ENCODE measurements at regions not wholly inside any gene's neighbourhood (a gene's known extent, or its start where the extent isn't known, plus 50 kb on each side); places are given as distances from the start of the nearest gene placed in this dataset.
A peak's percentile ranks its signal among the peaks of the same experiment; 100 is the strongest.
"Not testable (repeated sequence)": the region's sequence is repeated elsewhere in the genome, so short reads cannot be mapped to it uniquely, and the experiment has no call there.

GRCh38 chr7:125971656-125972055, 1042.0 kb upstream of the POT1 start:
- DNase-seq: no peak

DNA sequence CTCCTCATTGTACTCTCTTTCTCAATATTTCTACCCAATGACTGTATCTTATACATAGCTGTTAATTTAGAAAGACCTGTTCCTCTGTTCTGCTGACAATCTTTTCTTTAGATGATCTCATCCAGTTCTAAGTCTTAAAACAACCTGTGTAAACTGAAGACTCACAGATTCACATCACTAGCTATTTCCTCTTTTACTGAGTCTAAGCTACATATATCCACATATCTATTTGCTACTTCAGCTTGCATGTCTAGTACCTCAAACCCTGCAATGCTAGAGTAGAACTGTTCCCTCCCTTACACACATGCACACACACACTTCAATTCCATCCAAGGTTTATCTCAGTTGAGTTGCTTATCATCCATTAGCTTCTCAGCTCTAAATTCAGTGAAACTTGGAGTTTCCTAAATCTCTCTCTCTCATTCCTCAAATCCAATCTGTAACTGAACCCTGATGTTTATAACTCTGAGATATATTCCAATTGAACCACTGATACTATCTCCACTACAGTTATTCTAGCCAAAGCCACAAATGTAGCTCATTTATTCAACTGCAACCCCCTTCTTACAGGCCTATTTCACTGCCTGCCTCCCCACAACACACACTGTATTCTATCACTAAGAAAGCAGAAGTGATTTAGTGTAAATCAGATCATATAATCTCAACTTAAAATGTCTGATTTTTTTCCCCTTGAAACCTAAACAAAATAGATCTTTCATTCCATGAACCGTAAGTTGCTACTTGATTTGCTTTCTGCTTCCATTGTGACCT, 1036.8 kb upstream of the POT1 start:
- DNase-seq: no peak

DNA sequence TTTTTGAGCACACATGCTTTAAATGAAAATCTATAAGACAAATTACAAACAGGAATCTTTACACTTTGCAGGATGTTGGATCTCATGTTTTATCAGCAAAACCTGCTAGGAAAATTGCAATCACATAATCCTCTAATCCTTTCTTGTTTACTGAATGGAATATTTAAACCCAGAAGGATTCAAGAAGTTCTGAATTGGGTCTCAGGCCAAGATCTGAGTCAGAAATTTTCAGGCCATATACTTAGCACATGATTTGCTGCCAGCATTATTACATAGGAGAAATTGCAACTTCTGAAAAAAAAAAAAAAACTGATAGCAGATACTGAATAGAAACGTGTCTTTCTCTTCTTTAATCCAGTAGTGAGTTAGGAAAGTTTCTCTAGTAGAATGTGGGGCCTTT, 1005.3 kb upstream of the POT1 start:
- DNase-seq: no peak

DNA sequence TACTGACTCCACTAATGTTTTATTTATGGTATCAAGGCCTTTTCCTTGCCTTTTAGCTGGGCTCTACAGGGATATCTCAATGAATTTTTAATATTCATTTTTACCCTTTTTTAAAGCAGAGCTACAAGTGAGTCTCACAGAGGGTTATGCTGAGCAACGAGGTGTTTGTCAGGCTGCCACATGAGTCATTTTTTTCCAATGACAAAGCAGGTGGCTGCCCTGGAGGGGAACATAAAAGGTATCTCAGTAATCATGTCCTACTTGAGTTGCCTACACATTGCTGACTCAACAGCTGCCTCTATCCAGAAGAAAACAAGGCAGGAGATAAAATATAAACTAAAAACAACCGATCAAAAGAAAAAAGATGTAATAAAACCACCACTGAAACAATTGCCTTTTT, 1004.9 kb upstream of the POT1 start:
- peak in 1 of 2 experiments; percentile 9 for DNase-seq

GRCh38 chr7:125930848-125931247, 1001.2 kb upstream of the POT1 start:
- no peak for DNase-seq

GRCh38 chr7:125927556-125927955, 997.9 kb upstream of the POT1 start:
- DNase-seq: peak in 1 of 2 experiments; percentile 57

DNA sequence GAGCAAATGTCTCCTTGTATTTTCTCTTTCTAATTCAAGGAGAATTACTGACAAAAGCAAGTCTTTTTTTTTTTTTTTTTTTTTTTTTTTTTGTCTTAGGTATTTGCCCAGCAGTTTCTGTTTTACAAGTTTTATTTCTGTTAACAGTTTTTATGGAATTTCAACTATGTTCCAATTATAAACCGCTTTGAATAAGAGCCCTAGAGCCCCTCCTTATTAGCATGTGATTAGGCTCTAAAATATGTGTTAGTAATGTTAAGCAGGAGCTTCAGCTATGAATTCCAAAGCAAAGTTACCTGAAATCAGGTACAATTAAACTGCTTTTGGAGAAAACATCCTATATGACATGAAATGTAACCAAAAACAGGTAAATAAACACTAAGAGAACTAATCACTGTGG, 997.0 kb upstream of the POT1 start:
- DNase-seq: no peak

GRCh38 chr7:125924037-125924436, 994.4 kb upstream of the POT1 start:
- no peak for DNase-seq

DNA sequence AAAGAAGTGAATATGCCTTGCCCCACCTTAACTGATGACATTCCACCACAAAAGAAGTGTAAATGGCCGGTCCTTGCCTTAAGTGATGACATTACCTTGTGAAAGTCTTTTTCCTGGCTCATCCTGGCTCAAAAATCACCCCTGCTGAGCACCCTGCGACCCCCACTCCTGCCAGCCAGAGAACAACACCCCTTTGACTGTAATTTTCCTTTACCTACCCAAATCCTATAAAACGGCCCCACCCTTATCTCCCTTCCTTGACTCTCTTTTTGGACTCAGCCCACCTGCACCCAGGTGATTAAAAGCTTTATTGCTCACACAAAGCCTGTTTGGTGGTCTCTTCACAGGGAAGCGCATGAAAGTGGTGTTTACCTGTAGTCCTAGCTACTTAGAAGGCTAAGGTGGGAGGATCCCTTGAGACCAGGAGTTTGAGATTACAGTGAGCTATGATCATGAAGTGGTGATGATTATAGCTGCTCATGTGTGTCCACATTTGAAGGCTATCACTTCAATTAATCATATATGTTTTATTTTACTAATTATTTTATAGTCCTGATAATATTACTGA, 985.8 kb upstream of the POT1 start:
- DNase-seq: not testable (repeated sequence)

DNA sequence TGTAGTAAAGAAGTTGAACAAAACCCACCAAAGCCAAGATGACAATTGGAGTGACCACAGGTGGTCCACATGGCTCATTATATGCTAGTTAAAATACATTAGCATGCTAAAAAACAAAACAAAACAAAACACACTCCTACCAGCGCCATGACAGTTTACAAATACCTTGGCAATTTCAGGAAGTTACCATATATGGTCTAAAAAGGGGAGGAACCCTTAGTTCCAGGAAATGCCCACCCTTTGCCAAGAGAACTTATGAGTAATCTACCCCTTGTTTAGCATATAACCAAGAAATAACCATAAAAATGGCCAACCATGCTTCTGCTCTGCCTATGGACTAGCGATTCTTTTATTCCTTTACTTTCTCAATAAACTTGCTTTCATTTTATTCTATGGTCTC, 979.1 kb upstream of the POT1 start:
- no peak for DNase-seq

GRCh38 chr7:125899577-125899976, 970.0 kb upstream of the POT1 start:
- no peak for DNase-seq

DNA sequence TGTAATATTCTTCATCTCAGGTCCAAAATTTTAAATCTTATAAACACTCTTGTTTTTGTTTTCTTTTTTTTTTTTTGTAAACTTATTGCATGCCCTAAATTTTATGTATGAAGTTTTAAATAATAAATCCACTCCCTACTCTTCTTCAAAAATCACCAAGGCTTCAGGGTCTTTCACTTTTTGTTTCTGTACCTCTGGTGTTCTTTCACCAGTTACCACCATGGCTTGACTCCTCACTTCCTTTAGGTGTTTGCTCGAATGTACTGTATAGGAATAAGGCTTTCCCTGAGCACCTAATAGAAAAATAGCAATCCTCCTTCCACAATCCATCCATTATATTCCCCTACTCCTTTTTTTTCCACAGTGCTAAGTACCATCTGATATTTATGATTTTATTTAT, 962.8 kb upstream of the POT1 start:
- no peak for DNase-seq

GRCh38 chr7:125878988-125879387, 949.4 kb upstream of the POT1 start:
- DNase-seq: no peak

GRCh38 chr7:125878235-125878956, 948.8 kb upstream of the POT1 start:
- no peak for DNase-seq

- no peak for DNase-seq
These were observed 947.6 kb upstream of the POT1 start for GRCh38 chr7:125877246-125877645.

DNA sequence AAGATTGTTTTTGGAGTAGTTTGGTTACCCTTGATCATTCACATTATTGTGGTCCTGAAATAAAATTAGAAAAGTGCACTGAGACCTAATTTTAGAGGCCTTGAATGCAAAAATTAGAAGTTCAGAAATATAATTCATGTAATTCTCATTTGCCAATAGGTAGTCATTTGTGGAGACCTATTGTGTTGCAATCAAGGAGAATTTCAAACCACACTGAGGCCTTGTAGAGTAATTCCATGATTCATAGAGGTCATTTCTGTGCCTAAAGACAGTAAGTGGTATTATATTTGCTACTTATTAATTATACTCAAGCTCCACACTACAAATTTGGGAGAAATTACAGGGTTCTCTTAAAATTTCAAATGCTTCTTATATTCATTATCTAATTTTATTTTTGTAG, 946.8 kb upstream of the POT1 start:
- DNase-seq: no peak

GRCh38 chr7:125871431-125871830, 941.8 kb upstream of the POT1 start:
- DNase-seq: no peak

- no peak for DNase-seq
These were observed 928.0 kb upstream of the POT1 start for GRCh38 chr7:125857606-125858005.

GRCh38 chr7:125848157-125848556, 918.5 kb upstream of the POT1 start:
- no peak for DNase-seq

DNA sequence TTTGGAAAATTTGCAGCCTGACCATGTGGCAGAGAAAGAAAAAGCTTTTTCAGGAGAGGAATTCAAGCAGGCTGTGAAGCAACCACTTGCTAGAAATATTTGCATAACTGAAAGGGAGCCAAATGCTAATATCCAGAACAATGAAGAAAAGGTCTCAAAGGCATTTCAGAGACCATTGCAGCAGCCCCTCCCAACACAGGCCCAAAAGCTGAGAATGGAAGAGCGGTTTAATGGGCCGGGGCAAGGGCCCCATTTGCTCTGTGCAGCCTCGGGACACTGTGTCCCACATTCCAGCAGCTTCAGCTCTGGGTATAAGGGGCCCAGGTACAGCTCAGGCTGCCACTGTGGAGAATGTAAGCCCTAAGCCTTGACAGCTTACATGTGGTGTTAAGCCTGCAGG, 918.1 kb upstream of the POT1 start:
- no peak for DNase-seq

DNA sequence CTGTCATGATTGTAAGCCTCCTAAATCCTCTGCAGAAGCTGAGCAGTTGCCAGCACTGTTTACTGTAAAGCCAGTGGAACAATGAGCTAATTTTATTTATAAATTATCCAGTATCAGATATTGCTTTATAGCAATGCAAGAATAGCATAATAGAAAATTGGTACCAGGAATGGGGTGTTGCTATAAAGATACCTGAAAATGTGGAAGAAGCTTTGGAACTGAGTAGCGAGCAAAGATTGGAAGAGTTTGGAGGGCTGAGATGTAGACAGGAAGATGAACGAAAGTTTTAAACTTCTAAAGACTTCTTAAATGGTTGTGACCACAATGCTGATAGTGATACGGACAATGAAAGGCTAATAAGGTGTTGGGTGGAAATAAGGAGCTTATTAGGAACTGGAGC, 917.4 kb upstream of the POT1 start:
- no peak for DNase-seq

GRCh38 chr7:125845686-125846085, 916.1 kb upstream of the POT1 start:
- peak in 1 of 2 experiments; percentile 22 for DNase-seq

GRCh38 chr7:125834421-125834820, 904.8 kb upstream of the POT1 start:
- DNase-seq: no peak

- no peak for DNase-seq
These were observed 904.2 kb upstream of the POT1 start for GRCh38 chr7:125833839-125834238.
